Uterus (tissue), 2 donors: ENCODE measurements at regions not wholly inside any gene's neighbourhood (a gene's known extent, or its start where the extent isn't known, plus 50 kb on each side); places are given as distances from the start of the nearest gene placed in this dataset.

Experiments used
- POLR2A ChIP-seq, 2 donors: fragments of 450-650 bp; IDR thresholded peaks; one replicate each; pipeline ENCODE4 v1.6.1; 2016; ENCODE audit warnings: antibody characterized with exemption in 2 of 2, mild to moderate bottlenecking in 1 of 2, moderate library complexity in 1 of 2
- TF ChIP-seq, protein P1 (sequence below), 4 experiments: fragments of 200-600 bp in 2 of 4; fragments of 450-650 bp in 2 of 4; sonication (generic) in 2 of 4; IDR thresholded peaks; one replicate each; pipeline ENCODE4 v1.5.1; 2016 to 2019; ENCODE audit warnings: antibody characterized with exemption in 4 of 4, mild to moderate bottlenecking in 2 of 4, moderate library complexity in 1 of 4

DNA sequence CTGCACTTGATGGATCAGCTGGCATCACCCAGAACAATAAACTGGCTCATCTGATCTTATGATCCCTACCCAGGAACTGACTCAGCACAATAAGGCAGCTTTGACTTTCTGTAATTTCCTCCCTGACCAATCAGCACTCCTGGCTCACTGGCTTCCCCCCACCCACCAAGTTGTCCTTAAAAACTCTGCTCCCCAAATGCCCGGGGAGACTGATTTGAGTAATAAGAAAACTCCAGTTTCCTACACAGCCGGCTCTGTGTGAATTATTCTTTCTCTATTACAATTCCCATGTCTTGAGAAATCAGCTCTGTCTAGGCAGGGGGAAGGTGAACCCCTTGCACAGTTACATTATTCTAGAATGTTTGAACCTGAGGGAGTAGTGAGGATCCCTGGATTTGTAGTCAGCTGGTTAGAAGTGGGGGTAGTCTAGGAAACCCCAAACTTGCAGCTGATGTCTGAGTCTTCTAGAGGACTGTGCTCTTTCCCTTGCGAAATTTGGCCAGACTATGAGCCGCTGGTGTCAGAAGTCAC lies 111.7 kb upstream of the NEK6 start:
- no peak for TF ChIP-seq POLR2A (IDR thresholded peaks at IDR 0.05)
- TF ChIP-seq, protein P1, sequence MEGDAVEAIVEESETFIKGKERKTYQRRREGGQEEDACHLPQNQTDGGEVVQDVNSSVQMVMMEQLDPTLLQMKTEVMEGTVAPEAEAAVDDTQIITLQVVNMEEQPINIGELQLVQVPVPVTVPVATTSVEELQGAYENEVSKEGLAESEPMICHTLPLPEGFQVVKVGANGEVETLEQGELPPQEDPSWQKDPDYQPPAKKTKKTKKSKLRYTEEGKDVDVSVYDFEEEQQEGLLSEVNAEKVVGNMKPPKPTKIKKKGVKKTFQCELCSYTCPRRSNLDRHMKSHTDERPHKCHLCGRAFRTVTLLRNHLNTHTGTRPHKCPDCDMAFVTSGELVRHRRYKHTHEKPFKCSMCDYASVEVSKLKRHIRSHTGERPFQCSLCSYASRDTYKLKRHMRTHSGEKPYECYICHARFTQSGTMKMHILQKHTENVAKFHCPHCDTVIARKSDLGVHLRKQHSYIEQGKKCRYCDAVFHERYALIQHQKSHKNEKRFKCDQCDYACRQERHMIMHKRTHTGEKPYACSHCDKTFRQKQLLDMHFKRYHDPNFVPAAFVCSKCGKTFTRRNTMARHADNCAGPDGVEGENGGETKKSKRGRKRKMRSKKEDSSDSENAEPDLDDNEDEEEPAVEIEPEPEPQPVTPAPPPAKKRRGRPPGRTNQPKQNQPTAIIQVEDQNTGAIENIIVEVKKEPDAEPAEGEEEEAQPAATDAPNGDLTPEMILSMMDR (IDR thresholded peaks at IDR 0.05), result no peak
